Bronchial epithelial cell (primary cell): ENCODE measurements at regions not wholly inside any gene's neighbourhood (a gene's known extent, or its start where the extent isn't known, plus 50 kb on each side); places are given as distances from the start of the nearest gene placed in this dataset.

ENCODE experiments used
- DNase-seq: peaks from one replicate; pipeline ENCODE4 v3.0.0-alpha.2; 2010; ENCODE audit warnings: low read depth
- FAIRE-seq: peaks from 2 replicates; lab custom pipeline; 2011; peaks lifted over from hg19 to GRCh38; lab: Jason Lieb, UNC
- H3K27me3 ChIP-seq: 2 replicates; pipeline ENCODE4 v1.5.1; 2011; ENCODE audit warnings: low read length; ENCODE audit not compliant: control insufficient read depth, insufficient read depth
- H3K36me3 ChIP-seq: 2 replicates; pipeline ENCODE4 v1.5.1; 2011; ENCODE audit warnings: low read length; ENCODE audit not compliant: control insufficient read depth, insufficient read depth
- H3K4me3 ChIP-seq: 2 replicates; pipeline ENCODE4 v1.5.1; 2011; ENCODE audit warnings: mild to moderate bottlenecking, low read depth, low read length, control low read depth
- CTCF ChIP-seq: IDR thresholded peaks from 2 replicates; pipeline ENCODE4 v1.5.1; 2011; ENCODE audit warnings: mild to moderate bottlenecking, moderate library complexity, low read length, control low read depth, inconsistent platforms; ENCODE audit not compliant: insufficient read depth, severe bottlenecking

- Histone ChIP-seq H3K4me3 (no peak overlapping the region), H3K27me3 (no peaks in the 10 kb centered on the region), H3K36me3 (no peaks in the 10 kb centered on the region)
- TF ChIP-seq CTCF = no peak
- DNase-seq = no peak
- no peak for FAIRE-seq
These were observed 193.0 kb upstream of the TMEM132C start for GRCh38 chr12:128073937-128074336.

- FAIRE-seq (no peak), DNase-seq (no peak)
- no peaks in the 10 kb centered on the region for H3K27me3 ChIP-seq
- H3K36me3 ChIP-seq = no peaks in the 10 kb centered on the region
- H3K4me3 ChIP-seq = no peak overlapping the region
- no peak for TF ChIP-seq CTCF
These were observed 191.6 kb upstream of the TMEM132C start for GRCh38 chr12:128075332-128075731.

- H3K27me3 ChIP-seq = no peaks in the 10 kb centered on the region
- FAIRE-seq (no peak), DNase-seq (peak; percentile 11)
- TF ChIP-seq CTCF = no peak
- no peak overlapping the region for H3K4me3 ChIP-seq
- no peaks in the 10 kb centered on the region for H3K36me3 ChIP-seq
These were observed 190.8 kb upstream of the TMEM132C start for GRCh38 chr12:128076188-128076587.

- no peaks in the 10 kb centered on the region for H3K36me3 ChIP-seq
- no peak for FAIRE-seq
These were observed 189.6 kb upstream of the TMEM132C start for GRCh38 chr12:128077211-128077916.

GRCh38 chr12:128077917-128078298, 189.1 kb upstream of the TMEM132C start:
- FAIRE-seq (no peak), DNase-seq (no peak)
- TF ChIP-seq CTCF = no peak
- H3K36me3 ChIP-seq = no peaks in the 10 kb centered on the region
- no peak overlapping the region for H3K4me3 ChIP-seq
- H3K27me3 ChIP-seq = no peaks in the 10 kb centered on the region

More at GRCh38 chr12:128077211-128077916, 189.6 kb upstream of the TMEM132C start:
- H3K4me3 ChIP-seq = no peak overlapping the region
- DNase-seq = no peak
- no peak for TF ChIP-seq CTCF
- no peaks in the 10 kb centered on the region for H3K27me3 ChIP-seq
